ENCODE measurements at regions not wholly inside any gene's neighbourhood (a gene's known extent, or its start where the extent isn't known, plus 50 kb on each side); places are given as distances from the start of the nearest gene placed in this dataset.
"Not testable (repeated sequence)": the region's sequence is repeated elsewhere in the genome, so short reads cannot be mapped to it uniquely, and the experiment has no call there.

GRCh38 chrX:45630078-45630477 is 429.4 kb upstream of the DIPK2B start:
- no peak for DNase-seq

GRCh38 chrX:45628041-45628440 is 427.4 kb upstream of the DIPK2B start:
- DNase-seq = no peak

- no peak for DNase-seq
Observed at GRCh38 chrX:45623266-45623665, 422.6 kb upstream of the DIPK2B start.

DNA sequence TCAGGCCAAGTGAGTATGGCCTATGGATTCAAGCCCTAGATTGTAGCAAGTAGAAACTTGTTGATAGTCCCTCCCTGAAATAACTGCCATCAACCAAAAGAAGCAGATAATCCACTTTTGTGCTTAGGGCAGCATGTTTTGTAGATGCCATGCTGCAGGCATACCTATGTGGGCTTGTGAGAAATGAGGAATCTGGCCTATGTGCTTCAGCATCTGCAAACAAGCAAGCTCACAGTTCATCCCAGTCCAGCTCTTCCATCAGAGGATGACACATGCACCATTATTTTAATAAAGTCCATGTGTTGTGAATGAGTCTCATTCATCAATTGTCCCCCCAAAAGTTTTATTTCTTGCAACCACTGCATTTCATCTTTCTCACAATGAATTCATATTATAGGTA is 421.9 kb upstream of the DIPK2B start:
- no peak for DNase-seq

- no peak for DNase-seq
Observed at GRCh38 chrX:45622042-45622423, 421.4 kb upstream of the DIPK2B start.

DNA sequence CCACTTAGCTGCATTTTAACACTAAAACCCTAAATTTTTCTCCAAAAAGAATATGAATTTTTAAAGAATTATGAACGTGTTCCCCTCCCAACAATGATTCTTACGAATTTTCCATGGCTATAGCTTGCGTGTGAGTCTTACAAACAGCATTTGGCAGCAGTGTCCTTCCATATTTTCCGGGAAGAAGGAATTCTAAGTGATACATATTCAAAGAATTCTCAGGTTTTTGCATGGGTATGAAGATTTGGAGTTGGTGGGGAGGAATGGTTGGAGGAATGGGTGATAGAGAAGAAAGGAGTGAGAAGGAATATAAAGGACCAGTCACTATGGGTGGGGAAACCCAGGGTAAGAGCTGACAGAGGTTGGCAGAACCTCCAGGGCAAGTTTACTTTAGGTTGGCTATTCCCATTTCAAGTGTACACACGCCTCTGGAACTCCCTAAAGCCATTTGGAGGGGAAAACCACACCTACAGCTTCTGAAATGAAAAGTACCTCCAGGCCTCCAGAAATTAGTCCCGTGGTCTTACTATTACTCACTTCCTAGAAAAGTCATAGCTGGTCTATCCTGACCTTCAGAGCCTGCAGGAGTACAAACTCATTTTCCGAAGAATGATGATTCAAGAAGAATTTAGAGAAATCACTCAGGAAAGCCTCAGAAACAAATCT is 420.8 kb upstream of the DIPK2B start:
- DNase-seq = no peak

DNA sequence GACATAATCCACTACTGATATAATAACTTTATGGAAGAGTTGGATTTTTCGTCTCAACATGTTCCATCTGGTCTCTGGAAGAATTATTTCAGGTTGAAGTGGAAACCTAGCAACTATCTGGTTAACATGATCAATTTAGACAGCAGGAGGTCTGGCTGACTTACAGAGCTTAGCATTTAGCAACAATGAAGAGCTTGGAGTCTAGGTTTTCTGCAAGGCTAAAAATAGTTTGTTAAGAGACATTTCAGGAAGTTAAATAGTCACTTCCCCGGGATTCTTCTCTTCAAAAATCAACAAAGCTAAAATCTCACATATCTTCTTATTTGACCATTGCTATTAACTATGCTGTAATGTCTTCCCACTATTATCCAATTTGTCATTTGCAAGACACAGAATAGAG is 418.6 kb upstream of the DIPK2B start:
- DNase-seq = no peak

DNA sequence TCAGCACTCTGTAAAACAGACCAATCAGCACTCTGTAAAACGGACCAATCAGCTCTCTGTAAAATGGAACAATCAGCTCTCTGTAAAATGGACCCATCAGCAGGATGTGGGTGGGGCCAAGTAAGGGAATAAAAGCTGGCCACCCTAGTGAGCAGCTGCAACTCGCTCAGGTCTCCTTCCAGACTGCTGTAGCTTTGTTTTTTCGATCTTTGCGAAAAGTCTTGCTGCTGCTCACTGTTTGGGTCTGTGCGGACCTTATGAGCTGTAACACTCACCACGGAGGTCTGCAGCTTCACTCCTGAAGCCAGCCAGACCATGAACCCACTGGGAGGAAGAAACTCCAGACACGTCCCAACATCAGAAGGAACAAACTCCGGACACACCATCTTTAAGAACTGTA is 414.9 kb upstream of the DIPK2B start:
- DNase-seq = not testable (repeated sequence)

- no peak for DNase-seq
Observed at GRCh38 chrX:45614853-45615252, 414.2 kb upstream of the DIPK2B start.

GRCh38 chrX:45602151-45602550 is 401.5 kb upstream of the DIPK2B start:
- DNase-seq = no peak

GRCh38 chrX:45601052-45601451 is 400.4 kb upstream of the DIPK2B start:
- DNase-seq = no peak

DNA sequence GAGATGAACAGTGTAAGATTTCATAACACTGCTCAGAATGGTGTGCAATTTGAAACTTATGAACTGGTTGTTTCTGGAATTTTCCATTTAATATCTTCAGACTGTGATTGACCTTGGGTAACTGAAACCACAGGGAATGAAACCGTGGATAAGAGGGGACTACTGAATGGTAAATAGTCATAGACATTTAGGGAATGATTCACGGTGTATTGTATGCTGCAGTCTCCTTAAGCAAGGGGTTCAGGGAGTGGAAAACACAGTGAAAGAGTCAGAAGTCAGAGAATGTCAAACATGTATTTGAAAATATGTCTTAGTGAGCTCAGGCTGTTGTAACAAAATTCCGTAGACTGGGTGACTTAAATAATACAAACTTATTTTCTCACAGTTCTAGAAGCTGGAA is 398.2 kb upstream of the DIPK2B start:
- no peak for DNase-seq

GRCh38 chrX:45596188-45596808 is 395.6 kb upstream of the DIPK2B start:
- no peak for DNase-seq

GRCh38 chrX:45592101-45592500 is 391.4 kb upstream of the DIPK2B start:
- no peak for DNase-seq

DNA sequence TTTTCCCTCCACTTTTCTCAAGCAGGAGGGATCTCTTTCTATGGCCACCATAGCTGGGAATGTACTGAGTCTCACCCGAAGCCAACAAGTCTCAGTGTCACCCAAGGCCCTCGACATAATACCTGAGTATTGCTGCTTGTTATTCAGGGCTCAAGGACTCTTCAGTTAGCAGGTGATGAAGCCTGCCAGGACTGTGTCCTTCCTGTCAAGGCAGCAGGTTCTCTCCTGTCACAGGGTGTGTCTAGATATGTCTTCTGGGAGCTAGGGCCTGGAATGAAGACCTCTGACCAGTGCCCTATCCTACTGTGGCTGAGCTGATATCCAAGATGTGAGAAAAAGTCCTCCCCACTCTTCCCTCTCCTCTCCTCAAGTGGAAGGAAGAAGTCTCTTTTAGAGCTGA is 391.0 kb upstream of the DIPK2B start:
- DNase-seq = peak; percentile 7

DNA sequence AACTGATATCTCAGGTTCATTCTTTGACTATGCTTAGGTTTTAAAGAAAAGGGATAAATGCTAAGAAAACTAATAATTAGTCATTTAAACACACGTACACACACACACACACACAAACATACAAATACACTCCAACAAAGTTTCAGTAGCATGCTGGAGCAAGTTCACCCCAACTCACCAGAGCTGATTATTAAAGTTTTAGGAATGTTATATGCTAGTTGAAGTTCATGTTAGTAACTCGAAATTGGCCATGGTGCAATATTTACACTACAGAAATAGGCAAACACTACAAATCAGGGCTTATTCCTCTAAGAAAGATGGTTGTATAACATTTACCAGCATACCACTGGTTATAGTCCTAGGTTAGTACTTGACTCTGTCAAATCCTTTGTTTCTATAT is 384.0 kb upstream of the DIPK2B start:
- DNase-seq = no peak

DNA sequence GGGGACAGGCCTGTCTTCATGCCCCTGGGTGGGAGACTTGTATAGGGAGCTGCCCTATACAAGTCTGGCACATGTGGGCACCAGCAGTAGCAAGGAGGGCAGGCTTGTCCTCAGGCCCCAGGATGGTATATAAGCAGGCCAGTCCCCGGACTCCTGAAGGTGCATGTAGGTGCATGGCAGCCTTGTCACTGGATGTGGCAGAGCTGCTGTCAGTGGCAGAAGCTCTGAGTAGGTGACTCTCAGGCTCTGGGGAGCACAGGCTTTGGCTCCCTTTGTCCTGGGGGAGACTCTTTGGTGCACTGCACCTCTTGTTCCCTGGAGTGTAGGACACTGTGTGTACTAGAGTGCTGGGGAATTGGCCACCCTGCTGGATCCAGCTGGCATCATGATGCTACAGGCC is 376.7 kb upstream of the DIPK2B start:
- DNase-seq = no peak

DNA sequence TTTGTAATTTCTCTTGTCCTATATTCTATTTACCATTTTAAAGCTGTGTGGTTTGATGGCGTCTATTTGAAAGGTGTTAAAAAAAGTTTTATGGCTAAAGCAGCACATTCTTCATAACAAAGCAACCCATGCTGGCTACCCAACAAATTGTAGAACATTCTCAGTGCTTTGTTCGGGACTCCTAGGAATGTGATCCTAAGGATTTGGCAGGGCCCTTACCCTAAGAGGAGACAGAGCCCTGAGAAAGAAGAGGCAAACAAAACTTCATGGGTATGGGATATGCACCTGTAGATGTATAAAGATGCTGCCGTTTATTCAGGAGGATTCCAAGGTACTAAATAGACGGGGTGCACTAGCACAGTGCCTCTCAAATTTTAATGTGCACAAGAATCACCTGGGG is 370.8 kb upstream of the DIPK2B start:
- DNase-seq = no peak

- no peak for DNase-seq
Observed at GRCh38 chrX:45566456-45566855, 365.8 kb upstream of the DIPK2B start.

DNA sequence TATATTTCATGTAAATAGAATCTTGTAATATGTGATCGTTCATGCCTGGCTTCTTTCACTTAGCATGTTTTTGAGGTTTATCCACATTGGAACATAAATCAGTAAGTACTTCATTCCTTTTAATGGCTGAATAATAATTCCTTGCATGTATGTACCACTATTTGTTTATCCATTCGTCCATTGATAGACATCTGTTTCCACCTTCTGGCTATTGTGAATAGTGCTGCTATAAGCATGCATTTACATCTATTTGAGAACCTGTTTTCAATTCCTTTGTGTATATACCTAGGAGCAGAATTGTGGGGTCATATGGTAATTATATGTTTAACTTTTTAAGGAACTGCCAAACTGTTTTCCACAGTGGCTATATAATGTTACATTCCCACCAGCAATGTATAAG is 356.7 kb upstream of the DIPK2B start:
- DNase-seq = no peak

DNA sequence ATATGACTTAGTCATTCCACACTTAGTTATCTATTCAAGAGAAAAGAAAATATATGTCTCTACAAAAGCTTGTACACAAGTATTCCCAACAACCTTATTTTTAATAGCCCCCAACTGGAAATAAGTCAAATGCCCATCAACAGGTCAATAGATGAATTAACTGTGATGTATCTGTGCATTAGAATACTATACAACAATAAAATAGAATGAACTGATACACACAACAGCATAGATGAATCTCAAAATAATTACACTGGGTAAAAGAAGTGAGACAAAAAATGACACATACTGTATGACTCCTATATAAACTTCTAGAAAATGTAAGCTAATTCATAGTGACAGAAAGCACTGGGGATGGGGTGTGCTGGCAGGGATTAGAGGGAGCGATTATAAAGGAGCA is 354.1 kb upstream of the DIPK2B start:
- no peak for DNase-seq

GRCh38 chrX:45553417-45553816 is 352.7 kb upstream of the DIPK2B start:
- no peak for DNase-seq

DNA sequence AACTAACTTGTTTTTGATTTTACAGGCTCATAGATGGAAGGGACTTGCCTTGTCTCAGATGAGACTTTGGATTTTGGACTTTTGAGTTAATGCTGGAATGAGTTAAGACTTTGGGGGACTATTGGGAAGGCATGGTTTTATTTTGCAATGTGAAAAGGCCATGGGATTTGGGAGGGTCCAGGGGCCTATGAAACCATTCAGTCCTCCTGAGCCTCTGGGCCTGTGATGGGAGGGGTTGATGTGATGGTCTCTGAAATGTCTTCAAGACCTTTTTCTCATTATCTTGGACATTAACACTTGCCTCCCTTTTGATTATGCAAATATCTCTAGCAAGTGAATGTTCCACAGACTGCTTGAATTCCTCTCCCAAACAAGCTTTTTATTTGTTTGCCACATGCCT is 346.0 kb upstream of the DIPK2B start:
- not testable (repeated sequence) for DNase-seq

- DNase-seq = no peak
Observed at GRCh38 chrX:45540181-45540580, 339.5 kb upstream of the DIPK2B start.

DNA sequence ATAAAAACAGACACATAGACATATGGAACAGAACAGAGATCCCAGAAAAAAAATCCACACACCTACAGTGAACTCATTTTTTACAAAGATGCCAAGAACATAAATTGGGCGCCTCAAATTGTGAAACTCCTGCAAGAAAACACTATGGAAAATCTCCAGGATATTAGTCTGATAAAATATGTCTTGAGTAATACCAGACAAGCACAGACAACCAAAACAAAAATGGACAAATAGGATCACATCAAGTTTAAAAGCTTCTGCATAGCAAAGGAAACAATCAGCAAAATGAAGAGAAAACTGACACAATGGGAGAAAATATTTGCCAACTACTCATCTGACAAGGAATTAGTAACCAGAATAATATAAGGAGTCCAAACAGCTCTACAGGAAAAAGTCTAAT is 337.3 kb upstream of the DIPK2B start:
- no peak for DNase-seq

Measured in NCI-H510A (cell line).